ENCODE measurements at regions not wholly inside any gene's neighbourhood (a gene's known extent, or its start where the extent isn't known, plus 50 kb on each side); places are given as distances from the start of the nearest gene placed in this dataset.

GRCh38 chrX:91079342-91080114, 355.1 kb upstream of the PABPC5 start:
- H3K4me3 ChIP-seq (ENCODE audit: low read depth, low read length), result no peak overlapping the region
- H3K27me3 ChIP-seq (ENCODE audit: control insufficient read depth, insufficient read depth, low read length), result no peaks in the 10 kb centered on the region
- ChIA-PET POLR2A (no interaction called here), CTCF (interaction anchor here (0.5 kb wide), 1 partner anchor 11 kb away, joined by 4 read pairs; no protein-coding TSS in a partner anchor)
- no peaks in the 10 kb centered on the region for H3K36me3 ChIP-seq (ENCODE audit: control insufficient read depth, insufficient read depth, low read length)
- DNase-seq (ENCODE audit: low read depth), result no peak
- TF ChIP-seq, protein P1, sequence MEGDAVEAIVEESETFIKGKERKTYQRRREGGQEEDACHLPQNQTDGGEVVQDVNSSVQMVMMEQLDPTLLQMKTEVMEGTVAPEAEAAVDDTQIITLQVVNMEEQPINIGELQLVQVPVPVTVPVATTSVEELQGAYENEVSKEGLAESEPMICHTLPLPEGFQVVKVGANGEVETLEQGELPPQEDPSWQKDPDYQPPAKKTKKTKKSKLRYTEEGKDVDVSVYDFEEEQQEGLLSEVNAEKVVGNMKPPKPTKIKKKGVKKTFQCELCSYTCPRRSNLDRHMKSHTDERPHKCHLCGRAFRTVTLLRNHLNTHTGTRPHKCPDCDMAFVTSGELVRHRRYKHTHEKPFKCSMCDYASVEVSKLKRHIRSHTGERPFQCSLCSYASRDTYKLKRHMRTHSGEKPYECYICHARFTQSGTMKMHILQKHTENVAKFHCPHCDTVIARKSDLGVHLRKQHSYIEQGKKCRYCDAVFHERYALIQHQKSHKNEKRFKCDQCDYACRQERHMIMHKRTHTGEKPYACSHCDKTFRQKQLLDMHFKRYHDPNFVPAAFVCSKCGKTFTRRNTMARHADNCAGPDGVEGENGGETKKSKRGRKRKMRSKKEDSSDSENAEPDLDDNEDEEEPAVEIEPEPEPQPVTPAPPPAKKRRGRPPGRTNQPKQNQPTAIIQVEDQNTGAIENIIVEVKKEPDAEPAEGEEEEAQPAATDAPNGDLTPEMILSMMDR (IDR thresholded peaks at IDR 0.05; ENCODE audit: insufficient read depth, low read depth, low read length), result no peak

- no peaks in the 10 kb centered on the region for H3K27me3 ChIP-seq (ENCODE audit: control insufficient read depth, insufficient read depth, low read length)
- no peak for DNase-seq (ENCODE audit: low read depth)
- ChIA-PET POLR2A (no interaction called here), CTCF (no interaction called here)
- no peaks in the 10 kb centered on the region for H3K36me3 ChIP-seq (ENCODE audit: control insufficient read depth, insufficient read depth, low read length)
- H3K4me3 ChIP-seq (ENCODE audit: low read depth, low read length), result no peak overlapping the region
- TF ChIP-seq, protein P1 (IDR thresholded peaks at IDR 0.05; ENCODE audit: insufficient read depth, low read depth, low read length), result no peak
These were observed 353.8 kb upstream of the PABPC5 start for GRCh38 chrX:91080822-91081221.

- no peak overlapping the region for H3K4me3 ChIP-seq (ENCODE audit: low read depth, low read length)
- H3K27me3 ChIP-seq (ENCODE audit: control insufficient read depth, insufficient read depth, low read length), result no peaks in the 10 kb centered on the region
- POLR2A ChIA-PET, result no interaction called here
These were observed 352.8 kb upstream of the PABPC5 start for GRCh38 chrX:91081873-91082272.

DNA sequence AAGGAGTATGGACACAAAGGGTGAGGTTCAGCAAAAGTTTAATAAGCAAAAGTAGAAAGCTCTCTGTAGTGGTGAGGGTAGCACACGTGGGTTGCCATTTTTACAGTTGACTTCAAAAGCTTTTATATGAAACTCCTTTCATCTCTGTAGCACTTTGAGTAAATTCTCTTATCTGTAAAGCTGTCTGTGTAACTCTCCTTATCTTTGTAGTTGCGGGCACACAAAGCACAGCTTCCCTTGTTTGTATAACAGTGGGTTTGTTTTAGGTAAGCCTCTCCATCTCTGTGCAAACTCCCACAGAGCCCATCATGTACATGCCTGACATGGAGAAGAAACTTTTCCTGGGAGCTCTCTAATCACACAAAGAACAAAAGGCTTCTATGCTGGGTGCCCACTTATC, 325.9 kb upstream of the PABPC5 start:
- Histone ChIP-seq H3K4me3 (ENCODE audit: low read depth, low read length) (no peak overlapping the region), H3K27me3 (ENCODE audit: control insufficient read depth, insufficient read depth, low read length) (no peaks in the 10 kb centered on the region), H3K36me3 (ENCODE audit: control insufficient read depth, insufficient read depth, low read length) (no peaks in the 10 kb centered on the region)
- ChIA-PET CTCF (no interaction called here), POLR2A (no interaction called here)
- DNase-seq (ENCODE audit: low read depth), result no peak
- TF ChIP-seq, protein P1 (IDR thresholded peaks at IDR 0.05; ENCODE audit: insufficient read depth, low read depth, low read length), result no peak

More at GRCh38 chrX:91081873-91082272, 352.8 kb upstream of the PABPC5 start:
- TF ChIP-seq, protein P1 (IDR thresholded peaks at IDR 0.05; ENCODE audit: insufficient read depth, low read depth, low read length), result no peak
- DNase-seq (ENCODE audit: low read depth), result no peak
- no peaks in the 10 kb centered on the region for H3K36me3 ChIP-seq (ENCODE audit: control insufficient read depth, insufficient read depth, low read length)
- CTCF ChIA-PET, result no interaction called here

GRCh38 chrX:91122151-91122694, 312.4 kb upstream of the PABPC5 start:
- ChIA-PET CTCF (no interaction called here), POLR2A (no interaction called here)
- TF ChIP-seq, protein P1 (IDR thresholded peaks at IDR 0.05; ENCODE audit: insufficient read depth, low read depth, low read length), result no peak
- Histone ChIP-seq H3K27me3 (ENCODE audit: control insufficient read depth, insufficient read depth, low read length) (no peaks in the 10 kb centered on the region), H3K4me3 (ENCODE audit: low read depth, low read length) (no peak overlapping the region), H3K36me3 (ENCODE audit: control insufficient read depth, insufficient read depth, low read length) (no peaks in the 10 kb centered on the region)
- DNase-seq (ENCODE audit: low read depth), result no peak
